CD14-positive monocyte (primary cell): ENCODE measurements at regions not wholly inside any gene's neighbourhood (a gene's known extent, or its start where the extent isn't known, plus 50 kb on each side); places are given as distances from the start of the nearest gene placed in this dataset.

Source experiments
- DNase-seq, 3 donors: peaks; one replicate each; pipeline ENCODE4 v3.0.0-alpha.2; 2011 to 2022
- H2AFZ ChIP-seq: 2 replicates; pipeline ENCODE4 v1.6.0; 2012; ENCODE audit warnings: mild to moderate bottlenecking, low read depth, low read length, inconsistent platforms; ENCODE audit not compliant: insufficient read depth, poor library complexity, severe bottlenecking
- H3K27ac ChIP-seq, 2 donors: 1 replicate in 1 of 2; 2 replicates in 1 of 2; pipeline ENCODE4 v1.5.1; 2012 to 2013; ENCODE audit warnings: low read length in 2 of 2, control low read depth in 1 of 2, inconsistent platforms in 1 of 2, low read depth in 1 of 2, mild to moderate bottlenecking in 1 of 2
- H3K27me3 ChIP-seq, 2 donors: one replicate each; pipeline versions ENCODE4 v1.6.0 to v1.6.1; 2011 to 2013; ENCODE audit warnings: low read length in 2 of 2; ENCODE audit not compliant: control insufficient read depth in 2 of 2, insufficient read depth in 2 of 2
- H3K36me3 ChIP-seq, 2 donors: replicated peaks in 1 of 2; 1 replicate in 1 of 2; 2 replicates in 1 of 2; pipeline versions ENCODE4 v1.5.1 to v1.6.1; 2012 to 2013; ENCODE audit warnings: low read length in 2 of 2, control low read depth in 1 of 2, inconsistent platforms in 1 of 2, mild to moderate bottlenecking in 1 of 2; ENCODE audit not compliant: insufficient read depth in 2 of 2, control insufficient read depth in 1 of 2
- H3K4me1 ChIP-seq, 2 donors: 1 replicate in 1 of 2; 2 replicates in 1 of 2; pipeline versions ENCODE4 v1.5.1 to v1.6.1; 2012 to 2013; ENCODE audit warnings: low read length in 2 of 2, control low read depth in 1 of 2, inconsistent platforms in 1 of 2, mild to moderate bottlenecking in 1 of 2, moderate library complexity in 1 of 2; ENCODE audit not compliant: insufficient read depth in 2 of 2, control insufficient read depth in 1 of 2
- H3K4me2 ChIP-seq: replicated peaks from 2 replicates; pipeline ENCODE3; 2012; ENCODE audit warnings: low read length, moderate library complexity, mild to moderate bottlenecking; ENCODE audit not compliant: poor library complexity, severe bottlenecking; ENCODE audit errors: extremely low read depth
- H3K4me3 ChIP-seq, 3 experiments: fragments of 200-600 bp in 1 of 3; sonication (generic) in 1 of 3; replicated peaks in 1 of 3; 1 replicate in 2 of 3; 2 replicates in 1 of 3; pipeline ENCODE4 v1.5.1; 2011 to 2013; ENCODE audit warnings: low read length in 3 of 3, mild to moderate bottlenecking in 3 of 3, control low read depth in 2 of 3, low read depth in 2 of 3, inconsistent platforms in 1 of 3, moderate library complexity in 1 of 3
- H3K79me2 ChIP-seq: 2 replicates; pipeline ENCODE4 v1.6.0; 2012; ENCODE audit warnings: mild to moderate bottlenecking, control low read depth, inconsistent platforms, low read length, moderate library complexity; ENCODE audit not compliant: insufficient read depth
- H3K9ac ChIP-seq: 2 replicates; pipeline ENCODE4 v1.6.0; 2017; ENCODE audit warnings: low read length, mild to moderate bottlenecking; ENCODE audit not compliant: insufficient read depth, poor library complexity, severe bottlenecking
- H3K9me3 ChIP-seq, 2 donors: replicated peaks in 1 of 2; 1 replicate in 1 of 2; 2 replicates in 1 of 2; pipeline versions ENCODE4 v1.5.1 to v1.6.1; 2012 to 2013; ENCODE audit warnings: low read length in 2 of 2, control low read depth in 1 of 2; ENCODE audit not compliant: control insufficient read depth in 1 of 2, insufficient read depth in 1 of 2
- H4K20me1 ChIP-seq: 2 replicates; pipeline ENCODE4 v1.6.0; 2012; ENCODE audit warnings: mild to moderate bottlenecking, low read length, control low read depth, moderate library complexity; ENCODE audit not compliant: insufficient read depth
- H3K27ac Mint-ChIP-seq, 7 donors: one replicate each; pipeline ENCODE4 v1.8.0; 2020; ENCODE audit warnings: mild to moderate bottlenecking in 7 of 7, mixed read lengths in 7 of 7, moderate library complexity in 6 of 7, inconsistent platforms in 2 of 7
- H3K27me3 Mint-ChIP-seq, 3 donors: one replicate each; pipeline ENCODE4 v1.8.0; 2021 to 2022; ENCODE audit warnings: low read depth in 3 of 3, mild to moderate bottlenecking in 3 of 3, mixed read lengths in 3 of 3, moderate library complexity in 3 of 3, inconsistent platforms in 1 of 3
- H3K36me3 Mint-ChIP-seq, 2 donors: one replicate each; pipeline ENCODE4 v1.8.0; 2020; ENCODE audit warnings: mixed read lengths in 2 of 2, inconsistent platforms in 1 of 2, mild to moderate bottlenecking in 1 of 2
- H3K4me1 Mint-ChIP-seq: one replicate; pipeline ENCODE4 v1.8.0; 2020; ENCODE audit warnings: mild to moderate bottlenecking, mixed read lengths
- H3K4me3 Mint-ChIP-seq, 2 donors: one replicate each; pipeline ENCODE4 v1.8.0; 2020; ENCODE audit warnings: mild to moderate bottlenecking in 2 of 2, mixed read lengths in 2 of 2, moderate library complexity in 1 of 2
- H3K9me3 Mint-ChIP-seq, 7 donors: one replicate each; pipeline ENCODE4 v1.8.0; 2020 to 2022; ENCODE audit warnings: mixed read lengths in 7 of 7, mild to moderate bottlenecking in 6 of 7, moderate library complexity in 6 of 7, inconsistent platforms in 2 of 7
- WGBS: methylation state at CpG from one replicate; pipeline ENCODE4 v1.1.5; 2013; ENCODE audit warnings: missing lambda C conversion rate; ENCODE audit not compliant: insufficient coverage; 5-methylcytosine and 5-hydroxymethylcytosine counted together
- intact Hi-C, 2 donors: fragments of 100-400 bp; cut with micrococcal nuclease; formaldehyde crosslinking; loops; one replicate each; pipeline versions ENCODE4 v1.15.0 to v1.15.1; 2023
- TF ChIP-seq, protein P1 (sequence below): fragments of 200-600 bp; IDR thresholded peaks from one replicate; pipeline ENCODE4 v1.8.0; 2022; ENCODE audit warnings: antibody characterized with exemption, mild to moderate bottlenecking

DNA sequence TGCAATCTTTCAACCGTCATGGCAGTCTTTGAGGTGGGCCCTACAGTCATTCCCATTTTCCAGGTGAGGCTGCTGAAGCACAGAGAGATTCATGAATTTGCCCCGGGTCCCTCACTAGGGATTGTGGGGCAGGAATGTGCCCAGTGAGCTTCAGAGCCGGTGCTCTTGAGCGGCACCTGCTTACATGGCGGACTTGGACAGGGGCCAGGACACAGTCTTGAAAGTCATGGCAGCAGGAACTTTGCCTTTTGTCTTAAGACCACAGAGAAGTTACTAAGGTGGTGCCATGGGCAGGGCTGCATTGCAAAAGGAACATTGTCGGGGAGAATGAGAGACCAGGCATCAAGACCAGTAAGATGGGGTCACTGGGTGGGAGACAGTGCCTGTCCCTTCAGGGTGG is 363.4 kb downstream of the FOXL1 start:
- Mint-ChIP-seq H3K9me3 (peaks cover 0 to 11% (median 6%) of the 10 kb centered on the region in 7 donors), H3K27ac (no peak overlapping the region), H3K4me3 (no peak overlapping the region), H3K27me3 (peaks cover 5 to 16% (median 9%) of the 10 kb centered on the region in 3 donors), H3K4me1 (no peaks in the 10 kb centered on the region), H3K36me3 (no peaks in the 10 kb centered on the region)
- Histone ChIP-seq H3K9ac (no peak overlapping the region), H3K79me2 (no peaks in the 10 kb centered on the region), H3K36me3 (no peaks in the 10 kb centered on the region), H3K4me3 (no peak overlapping the region), H4K20me1 (no peaks in the 10 kb centered on the region), H3K4me2 (no peak overlapping the region), H3K4me1 (no peaks in the 10 kb centered on the region), H2AFZ (no peak overlapping the region), H3K27me3 (no peaks in the 10 kb centered on the region), H3K27ac (no peak overlapping the region), H3K9me3 (peaks cover 0 to 4% of the 10 kb centered on the region in 2 donors)
- intact Hi-C loops, result no loop called here
- DNase-seq, result no peak
- TF ChIP-seq, protein P1, sequence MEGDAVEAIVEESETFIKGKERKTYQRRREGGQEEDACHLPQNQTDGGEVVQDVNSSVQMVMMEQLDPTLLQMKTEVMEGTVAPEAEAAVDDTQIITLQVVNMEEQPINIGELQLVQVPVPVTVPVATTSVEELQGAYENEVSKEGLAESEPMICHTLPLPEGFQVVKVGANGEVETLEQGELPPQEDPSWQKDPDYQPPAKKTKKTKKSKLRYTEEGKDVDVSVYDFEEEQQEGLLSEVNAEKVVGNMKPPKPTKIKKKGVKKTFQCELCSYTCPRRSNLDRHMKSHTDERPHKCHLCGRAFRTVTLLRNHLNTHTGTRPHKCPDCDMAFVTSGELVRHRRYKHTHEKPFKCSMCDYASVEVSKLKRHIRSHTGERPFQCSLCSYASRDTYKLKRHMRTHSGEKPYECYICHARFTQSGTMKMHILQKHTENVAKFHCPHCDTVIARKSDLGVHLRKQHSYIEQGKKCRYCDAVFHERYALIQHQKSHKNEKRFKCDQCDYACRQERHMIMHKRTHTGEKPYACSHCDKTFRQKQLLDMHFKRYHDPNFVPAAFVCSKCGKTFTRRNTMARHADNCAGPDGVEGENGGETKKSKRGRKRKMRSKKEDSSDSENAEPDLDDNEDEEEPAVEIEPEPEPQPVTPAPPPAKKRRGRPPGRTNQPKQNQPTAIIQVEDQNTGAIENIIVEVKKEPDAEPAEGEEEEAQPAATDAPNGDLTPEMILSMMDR, result no peak
- WGBS, result 95% methylated on average over 6 of the region's 6 CpGs

DNA sequence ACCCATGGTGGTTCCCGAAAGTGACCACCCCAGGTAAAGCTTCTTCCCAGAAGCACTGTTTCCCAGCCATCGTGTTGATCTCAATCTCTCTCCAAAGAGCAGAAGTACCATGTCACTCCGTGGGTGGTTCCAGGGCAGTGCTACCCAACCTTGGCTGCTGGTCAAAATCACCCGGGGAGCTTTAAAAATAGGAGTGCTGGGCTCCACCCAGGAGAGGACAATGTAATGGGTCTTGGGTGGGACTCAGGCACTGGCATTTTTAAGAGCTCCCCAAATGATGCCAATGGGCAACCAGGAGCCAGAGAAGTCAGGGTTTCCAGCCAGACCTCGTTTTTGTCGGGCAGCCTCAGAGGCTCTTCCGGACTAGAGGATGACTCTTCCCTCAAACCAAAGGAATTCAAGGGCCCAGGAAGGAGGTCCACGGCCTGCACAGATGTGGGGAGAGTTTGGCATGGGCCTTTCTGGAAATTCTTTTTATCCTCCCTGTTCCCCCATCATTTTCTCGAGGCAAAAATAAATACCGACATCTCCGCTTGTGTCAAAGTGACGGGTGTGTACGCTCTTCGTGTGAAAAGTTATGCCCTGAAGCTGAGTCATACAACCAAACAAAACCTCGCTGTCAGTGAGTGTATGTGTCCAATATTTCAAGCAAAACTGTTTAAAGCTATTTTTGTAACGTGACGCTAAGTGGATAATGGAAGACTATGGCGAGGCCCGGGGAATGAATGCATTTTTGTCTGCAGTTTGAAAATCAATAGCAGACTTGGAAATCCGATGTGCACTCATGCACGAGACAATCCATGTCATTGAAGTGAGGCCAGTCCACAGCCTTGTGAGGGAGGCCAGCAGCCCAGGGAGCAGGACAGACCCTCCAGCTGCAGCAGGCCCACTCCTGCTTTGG is 364.1 kb downstream of the FOXL1 start:
- no peaks in the 10 kb centered on the region for H3K36me3 ChIP-seq

More for the DNA sequence above, 364.1 kb downstream of the FOXL1 start:
- H3K4me1 Mint-ChIP-seq, result no peaks in the 10 kb centered on the region
- no peaks in the 10 kb centered on the region for H3K36me3 Mint-ChIP-seq
- H3K79me2 ChIP-seq, result no peaks in the 10 kb centered on the region
- DNase-seq, result no peak
- H3K27ac Mint-ChIP-seq, result no peak overlapping the region
- no peaks in the 10 kb centered on the region for H3K4me1 ChIP-seq
- no peak overlapping the region for H2AFZ ChIP-seq
- intact Hi-C loops, result no loop called here
- H3K4me3 ChIP-seq, result no peak overlapping the region
- no peaks in the 10 kb centered on the region for H4K20me1 ChIP-seq
- H3K4me2 ChIP-seq, result no peak overlapping the region
- H3K27me3 ChIP-seq, result no peaks in the 10 kb centered on the region
- H3K9ac ChIP-seq, result no peak overlapping the region
- H3K27ac ChIP-seq, result no peak overlapping the region
- H3K4me3 Mint-ChIP-seq, result no peak overlapping the region
- H3K27me3 Mint-ChIP-seq, result peaks cover 5 to 16% (median 9%) of the 10 kb centered on the region in 3 donors
- H3K9me3 ChIP-seq, result peaks cover 0 to 4% of the 10 kb centered on the region in 2 donors
- TF ChIP-seq, protein P1, result no peak
- 95% methylated on average over 10 of the region's 21 CpGs for WGBS
- H3K9me3 Mint-ChIP-seq, result peaks cover 0 to 11% (median 6%) of the 10 kb centered on the region in 7 donors
